NCI-H345 treated with DMSO at 0.1 percent for 48 hours (cell line): ENCODE measurements at regions not wholly inside any gene's neighbourhood (a gene's known extent, or its start where the extent isn't known, plus 50 kb on each side); places are given as distances from the start of the nearest gene placed in this dataset.

Source experiments
- DNase-seq: peaks from one replicate; lab custom pipeline; 2025; ENCODE audit not compliant: unreplicated experiment; lab: John Stamatoyannopoulos, UW

- no peak for DNase-seq
Measured at GRCh38 chr2:136376798-136377211, 258.9 kb upstream of the CXCR4 start.

- DNase-seq, result no peak
Measured at GRCh38 chr2:136376211-136376610, 258.3 kb upstream of the CXCR4 start.

DNA sequence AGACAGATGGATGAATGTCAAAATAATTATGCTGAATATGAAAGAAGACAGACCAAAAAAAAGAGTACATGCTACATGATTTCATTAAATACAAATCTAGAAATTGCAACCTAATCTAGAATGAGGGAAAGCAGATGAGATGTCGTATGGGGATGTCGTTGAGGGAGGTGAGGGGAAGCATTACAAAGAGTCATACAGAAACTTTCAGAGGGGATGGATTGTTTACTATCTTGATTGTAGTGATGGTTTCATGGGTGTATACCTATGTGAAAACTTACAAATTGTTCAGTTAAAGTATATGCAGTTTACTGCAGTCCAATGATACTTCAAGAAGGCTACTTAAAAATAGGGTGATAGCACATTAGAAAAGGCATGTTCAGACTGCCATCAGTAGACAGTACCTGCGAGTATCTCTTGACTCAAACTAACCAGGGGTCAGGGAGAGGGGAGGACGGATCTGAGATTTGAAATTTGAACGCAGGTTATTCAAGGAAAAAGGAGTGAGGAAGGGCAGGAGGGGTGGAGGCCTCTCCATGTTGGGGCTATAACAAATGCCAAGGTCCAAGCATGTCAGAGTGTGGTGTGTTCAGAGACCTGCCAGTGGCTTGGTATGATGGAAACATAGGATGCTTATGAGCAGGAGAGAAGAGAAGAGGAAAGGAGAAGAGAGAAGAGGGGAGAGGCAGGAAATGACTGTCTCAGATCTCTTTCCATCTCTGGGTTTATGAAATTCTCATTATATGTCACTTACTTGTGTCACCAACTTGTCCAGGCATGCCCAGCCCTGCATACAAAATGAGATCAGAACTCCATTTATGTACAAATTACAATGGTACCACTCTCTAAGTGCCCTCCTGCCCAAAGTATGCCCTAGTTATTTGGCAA, 257.3 kb upstream of the CXCR4 start:
- no peak for DNase-seq

DNA sequence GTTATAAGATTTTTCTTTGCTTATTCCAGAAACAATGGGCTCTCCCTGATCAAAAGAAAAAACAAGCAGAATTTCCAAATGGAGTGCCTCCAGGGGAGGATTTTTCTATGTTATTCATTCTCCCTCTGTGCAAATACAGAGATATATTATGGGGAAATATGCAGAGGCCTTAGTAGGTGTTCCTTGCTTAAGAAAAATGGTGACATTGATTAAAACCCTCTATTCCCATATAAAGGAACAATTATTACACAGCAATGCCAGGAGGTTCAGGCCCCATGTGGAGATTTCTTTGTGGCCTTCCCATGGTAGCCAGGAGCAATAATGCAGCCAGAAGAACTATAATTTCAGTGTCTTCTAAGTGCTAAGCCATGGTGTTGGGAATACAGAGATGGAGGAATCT, 255.9 kb upstream of the CXCR4 start:
- DNase-seq, result no peak

GRCh38 chr2:136373029-136373428, 255.1 kb upstream of the CXCR4 start:
- DNase-seq, result no peak

DNA sequence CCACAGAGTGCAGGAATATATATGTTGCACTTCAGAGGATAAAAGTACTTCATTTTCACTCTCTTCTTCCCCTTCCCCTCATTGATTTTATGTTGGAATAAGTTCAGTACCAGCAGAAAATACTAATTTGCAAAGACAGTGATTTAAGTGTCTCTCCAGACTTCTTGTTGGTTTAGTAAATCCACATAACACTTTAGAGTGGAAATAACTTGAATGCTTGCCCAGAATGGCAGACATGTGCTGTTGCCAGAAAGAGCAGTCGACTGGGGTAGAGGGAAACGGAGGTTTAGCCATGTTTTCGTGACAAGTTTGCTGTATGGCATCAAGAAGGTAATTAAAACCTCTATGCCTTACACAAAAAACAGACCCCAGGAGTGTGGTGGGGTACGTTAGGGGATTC, 246.0 kb upstream of the CXCR4 start:
- DNase-seq, result no peak

- DNase-seq, result no peak
Measured at GRCh38 chr2:136363470-136363869, 245.5 kb upstream of the CXCR4 start.

DNA sequence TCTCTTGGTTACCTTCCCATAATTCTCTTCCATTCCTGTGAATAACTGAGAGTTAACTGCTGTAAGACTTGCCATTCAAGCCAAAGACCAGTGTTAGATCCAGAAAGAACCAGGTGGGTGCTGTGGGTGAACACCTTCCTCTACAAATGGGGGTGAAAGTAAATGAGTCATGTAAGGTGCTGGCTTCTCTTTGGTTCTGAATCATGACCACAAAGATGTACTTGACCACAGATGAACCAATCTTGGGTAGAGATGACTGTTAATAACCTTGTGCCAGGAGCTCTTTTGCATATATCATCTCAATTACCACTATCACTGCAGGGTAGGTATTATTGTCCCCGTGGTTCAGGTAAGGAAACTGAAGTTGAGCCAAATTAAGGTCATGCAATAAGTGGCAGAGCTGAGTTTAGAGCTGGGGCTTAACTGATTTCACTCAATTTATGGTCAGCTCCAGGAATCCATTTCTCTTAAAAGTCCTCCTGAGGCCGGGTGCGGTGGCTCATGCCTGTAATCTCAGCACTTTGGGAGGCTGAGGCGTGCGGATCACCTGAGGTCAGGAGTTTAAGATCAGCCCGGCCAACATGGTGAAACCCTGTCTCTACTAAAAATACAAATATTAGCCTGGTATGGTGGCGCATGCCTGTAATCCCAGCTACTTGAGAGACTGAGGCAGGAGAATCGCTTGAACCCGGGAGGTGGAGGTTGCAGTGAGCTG, 244.9 kb upstream of the CXCR4 start:
- DNase-seq, result no peak

DNA sequence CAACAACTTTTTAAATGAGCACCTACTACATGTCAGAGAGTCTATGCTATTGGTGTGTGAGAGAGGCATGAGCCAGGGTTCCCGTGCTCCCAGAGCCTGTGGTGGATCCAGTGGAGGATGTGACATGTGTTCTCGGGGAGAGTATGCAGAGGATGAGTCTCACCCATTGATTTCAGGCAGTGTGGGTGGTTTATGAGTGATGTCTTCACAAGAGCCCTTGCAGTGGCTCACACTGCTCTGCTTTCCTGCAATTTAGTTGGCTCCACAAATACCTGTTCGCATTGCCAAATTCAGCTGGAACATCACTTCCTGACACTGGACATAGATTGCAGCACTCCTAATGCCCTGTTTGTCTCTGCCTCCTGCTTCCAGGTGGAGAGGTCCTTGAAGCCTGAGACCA, 243.6 kb upstream of the CXCR4 start:
- DNase-seq, result no peak

GRCh38 chr2:136360790-136361189, 242.8 kb upstream of the CXCR4 start:
- no peak for DNase-seq

DNA sequence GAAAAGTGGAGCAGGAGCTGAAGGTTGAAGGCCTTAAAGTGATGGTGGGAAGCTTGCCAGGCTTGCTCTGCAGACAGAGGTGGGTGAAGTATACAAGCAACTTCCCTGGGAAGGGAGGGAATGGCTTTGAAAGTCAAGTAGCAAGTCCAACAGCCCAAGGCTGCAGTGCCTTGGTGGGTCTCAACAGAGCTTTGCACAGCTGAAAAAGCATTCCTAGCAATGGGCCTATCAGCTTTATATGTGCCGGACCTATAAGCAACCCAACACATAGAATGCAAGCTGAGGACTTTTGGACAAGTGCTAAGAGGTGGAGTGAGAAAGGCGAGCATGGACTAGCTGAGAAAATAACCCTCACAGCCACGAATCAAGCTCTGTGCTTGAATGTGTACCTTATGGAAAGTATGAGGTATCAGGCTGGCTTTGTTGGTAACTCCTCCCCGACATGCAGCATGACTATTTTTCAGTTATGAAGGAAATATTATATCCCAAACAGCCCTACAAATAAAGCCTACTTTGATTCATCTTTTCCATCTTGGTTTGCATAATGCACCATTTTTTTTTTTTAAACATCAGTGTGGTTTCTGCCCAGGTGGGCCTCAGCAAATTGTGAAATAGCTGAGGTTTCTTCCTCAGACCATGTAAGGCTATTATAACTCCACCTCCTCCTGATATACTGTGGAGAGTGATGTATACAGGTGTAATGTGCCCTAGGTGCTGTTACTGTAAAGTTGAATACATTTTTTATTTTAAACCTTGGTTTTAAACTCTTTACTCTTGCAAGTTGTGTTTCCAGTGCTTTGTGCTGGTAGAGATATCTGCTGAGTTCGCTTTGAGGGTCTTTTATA, 241.4 kb upstream of the CXCR4 start:
- DNase-seq, result no peak

DNA sequence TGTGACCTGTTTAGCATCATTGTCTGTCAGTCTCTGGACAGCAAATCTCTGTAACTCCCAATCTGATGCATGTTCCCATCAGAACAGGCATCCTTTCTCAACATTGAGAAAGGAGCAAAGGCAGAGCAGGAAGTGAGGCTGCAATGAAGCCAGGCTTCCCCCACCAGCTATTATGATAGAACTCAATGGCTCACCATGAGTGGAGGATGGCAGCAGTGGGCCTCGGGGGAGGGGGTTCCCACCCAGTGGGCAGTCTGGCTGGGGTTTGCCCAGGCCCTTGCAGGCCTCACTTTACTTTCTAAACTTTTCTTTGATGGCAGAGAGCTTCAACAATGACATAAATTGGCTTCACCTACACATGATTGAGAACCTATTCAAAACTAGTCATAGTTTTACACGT, 240.6 kb upstream of the CXCR4 start:
- DNase-seq, result no peak

GRCh38 chr2:136357007-136357380, 239.0 kb upstream of the CXCR4 start:
- no peak for DNase-seq

DNA sequence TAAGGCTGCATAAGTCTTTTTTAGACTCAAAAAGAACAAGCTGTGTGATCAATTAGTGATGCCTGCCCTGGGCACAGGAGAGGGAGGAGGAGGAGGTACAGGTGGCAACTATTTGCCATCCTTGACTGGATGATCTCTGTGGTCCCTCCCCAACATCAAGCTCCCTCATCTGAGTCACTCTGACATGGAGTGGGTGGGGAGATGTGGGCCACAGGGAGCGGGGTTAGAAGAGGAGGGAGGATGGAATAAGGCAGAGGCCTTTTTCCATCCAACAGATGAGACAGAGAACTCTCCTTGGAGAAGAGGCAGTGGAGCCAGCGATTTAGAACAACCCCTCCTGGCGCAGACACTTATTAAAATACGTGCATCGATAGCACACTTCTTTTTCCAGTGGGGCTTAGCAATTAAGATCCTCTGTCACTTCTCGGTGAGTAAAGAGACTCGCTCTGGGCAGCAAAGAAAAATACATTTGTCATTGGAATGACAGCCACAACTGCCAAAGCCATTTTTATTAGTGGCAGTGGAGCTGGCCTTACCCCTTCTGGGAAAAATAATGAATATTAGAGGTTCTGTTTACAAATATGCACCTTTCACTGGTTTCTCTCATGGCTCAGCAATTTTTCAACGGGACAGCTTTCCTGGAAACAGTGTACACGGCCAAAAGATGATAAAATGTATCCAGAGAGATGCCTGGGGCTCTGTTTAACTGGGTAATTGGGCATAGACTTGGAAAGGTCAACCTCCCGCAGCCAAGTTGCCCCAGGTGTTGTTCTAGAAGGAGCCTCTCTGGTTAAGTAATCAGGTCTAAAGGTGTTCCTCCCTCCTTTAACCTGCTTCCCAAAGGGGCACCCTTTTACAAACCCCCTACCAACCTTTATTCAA, 238.4 kb upstream of the CXCR4 start:
- DNase-seq, result no peak

DNA sequence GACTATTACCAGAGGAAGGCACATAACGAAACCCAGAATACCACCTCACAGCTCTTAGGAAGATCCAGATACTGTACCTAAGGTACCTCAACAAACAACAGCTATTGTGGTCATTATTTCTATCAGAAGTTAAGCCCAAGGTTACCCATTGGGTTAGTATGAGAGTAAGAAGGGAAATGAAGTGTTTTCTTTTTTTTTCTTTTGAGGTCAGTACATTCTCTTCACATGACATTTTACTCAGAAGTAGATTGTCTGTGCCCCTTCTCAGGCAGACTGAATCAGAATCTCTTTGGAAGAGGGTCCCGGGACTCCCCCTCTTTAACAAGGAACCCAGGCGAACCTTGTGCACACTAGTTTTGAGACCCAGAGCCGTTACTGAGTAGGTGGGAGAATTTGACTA, 233.7 kb upstream of the CXCR4 start:
- no peak for DNase-seq

- no peak for DNase-seq
Measured at GRCh38 chr2:136347981-136348380, 230.0 kb upstream of the CXCR4 start.

- no peak for DNase-seq
Measured at GRCh38 chr2:136344339-136344738, 226.4 kb upstream of the CXCR4 start.

DNA sequence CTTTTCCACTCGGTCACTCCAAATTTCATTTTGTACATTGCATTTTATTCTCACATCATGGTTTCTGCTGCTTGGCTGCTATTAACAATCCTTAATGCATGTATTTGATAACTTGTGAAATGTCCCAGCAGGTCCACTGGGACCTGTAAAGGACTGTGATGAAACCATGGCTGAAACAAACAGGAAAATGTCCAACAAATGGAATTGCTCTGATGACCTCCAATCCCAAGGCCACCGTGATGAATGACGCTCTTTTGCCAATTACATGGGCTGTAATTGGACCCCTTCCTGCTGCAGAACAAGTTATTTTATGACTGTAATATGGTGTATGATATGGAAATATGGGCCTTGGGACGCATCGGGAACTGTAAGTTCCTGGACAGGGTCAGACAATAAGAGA, 224.2 kb upstream of the CXCR4 start:
- no peak for DNase-seq

GRCh38 chr2:136334967-136335366, 217.0 kb upstream of the CXCR4 start:
- DNase-seq, result no peak

GRCh38 chr2:136332436-136333095, 214.6 kb upstream of the CXCR4 start:
- DNase-seq, result no peak
